GM21528 (cell line): ENCODE measurements at regions not wholly inside any gene's neighbourhood (a gene's known extent, or its start where the extent isn't known, plus 50 kb on each side); places are given as distances from the start of the nearest gene placed in this dataset.
"Not testable (repeated sequence)": the region's sequence is repeated elsewhere in the genome, so short reads cannot be mapped to it uniquely, and the experiment has no call there.

ENCODE experiments used
- ATAC-seq: cut with Tn5 transposase; IDR thresholded peaks from one replicate; pipeline ENCODE4 v1.9.1; 2021; ENCODE audit warnings: mild to moderate bottlenecking, moderate library complexity; ENCODE audit not compliant: unreplicated experiment, low FRiP score

DNA sequence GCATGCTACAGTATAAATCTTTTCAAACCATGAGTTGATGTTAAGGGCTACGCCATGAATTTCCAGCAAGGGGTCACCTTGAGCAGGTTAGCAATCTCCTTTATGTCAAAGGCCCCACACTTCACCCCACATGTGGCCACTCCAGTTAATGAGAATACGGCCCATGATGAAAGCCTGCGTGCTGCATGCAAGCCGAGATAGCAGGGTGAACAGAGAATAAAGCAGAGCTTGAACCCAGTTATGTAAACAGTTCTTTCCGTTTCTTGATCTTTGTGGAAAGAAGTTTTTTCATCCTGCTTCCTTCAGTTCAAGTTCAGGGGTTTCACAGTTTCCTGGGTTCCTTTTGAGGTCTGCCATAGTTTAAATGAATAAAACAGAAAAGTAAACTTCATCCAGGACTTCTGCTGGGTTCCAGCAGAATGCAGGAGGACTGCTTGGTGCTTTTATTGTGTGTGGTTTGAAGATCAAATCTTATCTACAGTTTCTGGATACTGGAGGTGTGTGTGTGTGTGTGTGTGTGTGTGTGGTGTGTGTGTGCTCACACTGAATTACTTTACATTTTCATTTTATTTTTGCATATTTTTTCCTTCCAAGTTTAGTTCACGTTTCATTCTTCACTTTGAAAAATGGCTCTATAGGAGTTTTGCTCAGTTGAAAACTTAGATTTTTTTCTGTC lies 87.1 kb downstream of the HMHB1 start:
- ATAC-seq: no peak

GRCh38 chr5:143908959-143909358 lies 97.0 kb downstream of the HMHB1 start:
- ATAC-seq: no peak

DNA sequence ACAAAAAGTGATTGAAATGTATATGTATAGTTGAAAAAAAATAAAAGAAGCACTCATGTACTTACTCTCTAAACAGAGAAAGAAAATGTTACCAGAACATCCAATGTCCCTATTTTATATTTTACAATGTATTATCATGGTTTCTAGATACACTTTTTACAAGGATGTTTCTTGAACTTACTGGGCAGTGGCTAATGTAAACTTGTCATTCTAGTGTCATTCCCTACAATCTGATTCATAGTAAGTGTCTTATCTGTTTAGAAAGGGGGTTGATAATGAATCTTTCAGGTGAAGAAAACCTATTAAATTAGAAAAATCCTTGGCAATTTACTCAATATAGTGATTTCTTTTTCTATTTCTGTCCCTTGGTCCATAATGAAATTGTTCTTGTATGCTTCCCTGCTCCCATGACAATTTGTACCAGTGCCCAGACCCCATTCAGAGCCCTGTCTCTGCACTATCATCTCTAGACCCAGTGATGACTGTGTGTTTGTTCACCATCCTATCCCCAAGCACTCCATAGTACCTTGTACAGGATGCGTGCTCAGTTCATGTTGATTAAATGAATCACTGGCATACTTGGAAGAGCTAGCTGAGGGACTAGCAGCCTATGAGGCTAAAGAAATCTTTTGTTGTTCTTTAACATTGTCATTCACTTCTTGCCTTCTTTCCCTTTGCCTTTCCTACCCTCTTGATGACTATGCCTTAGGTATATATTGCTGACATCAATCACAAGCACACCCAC lies 101.2 kb downstream of the HMHB1 start:
- no peak for ATAC-seq

- no peak for ATAC-seq
These were observed 102.8 kb downstream of the HMHB1 start for GRCh38 chr5:143914756-143915155.

- ATAC-seq: no peak
These were observed 104.5 kb downstream of the HMHB1 start for GRCh38 chr5:143916451-143916850.

DNA sequence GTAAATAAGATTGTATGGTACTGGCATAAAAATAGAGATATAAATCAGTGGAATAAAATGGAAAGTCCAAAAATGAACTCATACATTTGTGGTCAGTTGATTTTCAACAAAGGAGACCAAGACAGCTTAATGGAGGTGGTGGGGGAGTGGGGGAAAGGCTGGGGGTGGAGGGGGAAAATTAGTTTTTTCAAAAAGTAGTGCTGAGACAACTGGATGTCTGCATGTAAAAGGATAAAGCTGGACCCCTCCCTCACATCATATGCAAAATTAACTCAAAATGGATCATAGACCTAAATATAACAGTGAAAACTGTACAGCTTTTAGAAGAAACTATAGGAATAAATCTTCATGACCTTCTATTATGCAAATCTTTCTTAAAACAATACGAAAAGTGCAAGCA lies 107.0 kb downstream of the HMHB1 start:
- ATAC-seq: no peak

DNA sequence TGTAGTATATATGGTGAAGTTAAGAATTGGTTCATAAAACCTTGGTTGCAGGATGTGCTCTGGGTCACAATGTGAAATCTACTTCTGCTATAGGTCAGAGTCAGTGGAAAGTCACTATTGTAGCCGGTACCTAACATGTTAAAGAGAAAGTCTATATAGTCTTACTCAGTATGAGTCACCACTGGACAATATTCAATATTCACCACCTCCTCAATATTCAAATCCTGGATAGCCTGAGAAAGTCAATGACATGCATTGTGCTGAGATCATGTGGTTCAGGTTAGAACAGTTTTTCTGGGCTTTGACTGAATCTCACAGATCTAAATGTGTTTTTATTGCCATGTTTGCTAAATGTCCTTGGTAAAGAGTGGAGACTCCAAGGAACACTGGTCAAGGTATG lies 108.8 kb downstream of the HMHB1 start:
- ATAC-seq: no peak

DNA sequence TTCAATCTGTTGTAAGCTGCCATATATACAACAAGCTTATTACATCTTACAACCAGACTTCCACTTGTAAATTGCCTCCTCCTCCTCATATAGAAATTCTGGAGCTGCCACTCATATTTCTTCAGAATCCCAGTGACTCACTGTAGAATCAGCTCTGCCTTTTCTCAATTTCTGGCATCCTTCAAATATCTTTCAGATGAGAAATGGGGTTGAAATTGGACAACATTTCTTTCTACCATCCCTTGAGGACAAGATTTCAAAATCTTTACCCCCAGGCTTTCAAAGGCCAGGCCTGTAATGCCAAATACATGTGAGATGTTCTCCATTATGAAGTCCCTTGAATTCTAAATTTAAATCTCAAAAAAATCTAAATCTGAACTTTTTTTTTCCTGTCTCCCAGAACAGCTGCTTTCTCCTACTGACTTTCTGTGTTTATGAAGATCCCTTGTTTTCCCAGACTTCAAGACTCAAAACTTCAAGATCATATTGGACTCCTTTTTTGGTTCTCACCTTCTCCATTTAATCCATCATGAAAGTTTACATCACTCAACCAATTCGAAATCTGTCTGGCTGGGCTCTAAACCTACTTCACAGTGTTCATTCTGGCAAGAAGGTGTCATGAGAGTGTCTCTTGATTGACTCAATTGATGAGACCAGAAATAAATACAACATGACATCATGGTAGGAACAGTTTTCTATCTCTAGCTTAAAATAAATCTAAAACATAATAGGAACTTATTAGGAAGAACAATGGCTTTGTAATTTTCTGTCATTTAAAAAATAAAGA lies 109.8 kb downstream of the HMHB1 start:
- no peak for ATAC-seq

DNA sequence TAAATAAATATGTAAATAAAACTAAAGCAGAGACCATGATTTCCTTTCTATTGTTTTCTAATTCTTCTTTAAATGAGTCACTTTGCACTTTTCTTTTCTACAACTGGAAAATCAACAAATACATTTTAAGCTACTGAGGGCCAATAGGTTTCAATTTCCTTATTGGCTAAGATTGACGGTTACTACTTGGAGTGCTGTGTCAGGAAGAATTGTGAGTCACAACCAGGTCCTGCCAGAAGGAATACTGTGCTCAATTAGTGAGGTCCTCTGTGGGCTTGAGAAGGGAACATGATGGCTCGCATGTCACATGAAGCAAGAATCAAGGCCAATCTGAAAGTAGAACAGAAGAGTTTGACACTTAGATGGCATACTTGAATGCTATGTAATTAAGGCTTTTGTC lies 110.8 kb downstream of the HMHB1 start:
- ATAC-seq: no peak

DNA sequence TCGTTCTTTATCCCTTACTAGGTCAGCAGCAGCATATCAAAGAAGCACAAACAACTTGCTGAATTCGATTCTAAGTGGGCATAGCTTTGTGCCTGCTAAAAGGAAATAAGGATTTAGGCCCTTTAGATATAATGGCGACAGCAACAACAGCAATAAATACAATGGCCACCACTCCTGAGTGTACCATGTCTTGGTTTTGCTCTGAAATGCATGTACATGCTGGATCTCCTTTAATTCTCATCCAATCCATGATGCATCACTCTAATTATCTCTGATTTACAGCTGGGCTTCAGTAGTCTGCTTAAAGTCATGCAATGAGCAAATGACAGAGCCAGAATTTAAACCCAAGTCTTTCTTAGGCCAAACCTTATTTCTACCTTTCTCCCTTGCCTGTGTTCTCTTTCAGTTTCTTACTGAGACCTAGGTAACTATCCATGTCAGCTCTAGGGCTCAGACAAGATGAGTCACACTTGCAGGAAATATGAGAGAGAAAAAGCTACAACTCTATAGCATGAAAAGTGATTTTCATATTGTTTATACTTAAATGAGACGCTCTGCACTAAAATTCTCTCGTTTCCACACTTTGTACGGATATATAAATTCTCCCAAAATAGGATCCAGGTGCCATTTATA lies 111.8 kb downstream of the HMHB1 start:
- no peak for ATAC-seq

DNA sequence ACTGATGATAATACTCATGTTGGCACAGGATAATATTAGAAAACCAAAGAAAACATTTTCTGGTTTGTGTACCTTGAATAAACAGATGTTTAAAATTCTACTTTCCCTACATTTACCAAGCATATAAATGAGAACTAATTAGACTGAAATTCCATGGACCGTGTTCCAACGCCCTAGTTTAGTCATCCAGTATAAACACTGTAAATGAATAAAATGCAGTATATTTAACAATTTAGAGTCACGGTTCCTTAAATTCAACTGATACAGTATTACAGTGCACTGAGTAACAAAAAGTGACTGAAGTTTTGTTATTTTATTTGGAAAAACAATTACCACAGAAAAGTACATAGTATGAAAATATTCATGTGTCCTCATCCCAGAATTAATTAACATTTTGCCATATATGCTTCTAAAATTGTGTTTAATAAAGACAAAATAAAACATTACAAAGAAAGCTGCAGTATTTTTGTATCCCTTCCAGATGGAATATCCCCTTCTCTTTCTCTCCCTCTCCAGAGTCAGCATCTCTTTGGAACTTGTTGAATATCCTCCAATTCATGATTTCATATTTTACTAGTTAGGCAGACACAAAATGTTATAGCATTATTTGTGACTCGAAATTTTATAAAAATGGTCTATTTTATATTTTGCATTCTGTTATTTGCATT lies 112.5 kb downstream of the HMHB1 start:
- no peak for ATAC-seq

GRCh38 chr5:143924979-143925325 lies 113.0 kb downstream of the HMHB1 start:
- ATAC-seq: not testable (repeated sequence)

GRCh38 chr5:143929486-143929885 lies 117.5 kb downstream of the HMHB1 start:
- ATAC-seq: no peak

- no peak for ATAC-seq
These were observed 118.6 kb downstream of the HMHB1 start for GRCh38 chr5:143930561-143930960.

GRCh38 chr5:143931476-143931875 lies 119.5 kb downstream of the HMHB1 start:
- no peak for ATAC-seq

DNA sequence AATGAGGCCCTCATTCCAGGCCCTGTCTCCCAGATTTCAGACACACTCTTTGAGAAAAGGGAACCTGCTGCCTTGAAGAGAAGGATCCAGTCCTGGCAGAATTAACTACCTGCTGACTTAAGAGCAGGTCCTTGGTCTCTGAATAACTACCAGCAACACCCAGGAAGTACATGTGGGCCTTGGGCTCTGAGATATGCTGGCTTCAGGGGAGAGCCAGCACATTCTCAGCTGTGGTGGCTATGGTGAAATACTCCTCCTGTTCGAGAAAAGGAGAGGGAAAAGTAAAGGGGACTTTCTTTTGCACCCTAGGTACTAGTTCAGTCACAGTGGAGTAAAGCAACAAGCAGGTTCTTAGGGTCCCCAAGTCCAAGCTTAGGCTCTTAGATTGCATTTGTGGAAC lies 120.0 kb downstream of the HMHB1 start:
- ATAC-seq: no peak

DNA sequence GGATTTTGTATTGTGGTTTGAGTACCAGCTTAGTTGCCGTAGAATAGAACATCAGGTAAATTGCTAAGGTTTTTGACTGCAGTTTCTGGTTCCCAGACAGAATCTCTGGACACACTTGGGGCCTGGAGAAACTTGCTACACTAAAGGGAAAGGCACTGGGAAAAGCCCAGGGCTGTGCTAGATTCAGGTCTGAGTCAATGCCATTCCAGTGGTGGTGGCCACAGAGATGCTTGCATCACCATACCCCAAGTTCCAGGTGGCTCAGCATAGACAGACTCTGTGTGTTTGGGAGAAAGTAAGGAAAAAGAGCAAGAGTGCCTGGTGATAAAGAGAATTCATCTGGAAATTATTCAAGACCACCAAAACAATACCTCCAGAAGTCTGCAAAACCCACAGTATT lies 120.6 kb downstream of the HMHB1 start:
- no peak for ATAC-seq

DNA sequence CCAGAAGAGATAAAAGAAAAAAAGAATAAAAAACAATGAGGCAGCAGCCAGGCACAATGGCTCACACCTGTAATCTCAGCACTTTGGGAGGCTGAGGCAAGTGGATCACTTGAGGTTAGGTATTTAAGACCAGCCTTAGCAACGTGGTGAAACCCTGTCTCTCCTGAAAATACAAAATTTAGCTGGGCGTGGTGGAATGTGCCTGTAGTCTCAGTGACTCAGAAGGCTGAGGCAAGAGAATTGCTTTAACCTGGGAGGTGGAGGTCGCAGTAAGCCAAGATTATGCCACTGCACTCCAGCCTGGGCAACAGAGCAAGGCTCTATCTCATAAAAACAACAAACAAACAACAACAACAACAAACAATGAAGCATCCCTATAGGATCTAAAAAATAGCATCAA lies 121.5 kb downstream of the HMHB1 start:
- ATAC-seq: no peak

DNA sequence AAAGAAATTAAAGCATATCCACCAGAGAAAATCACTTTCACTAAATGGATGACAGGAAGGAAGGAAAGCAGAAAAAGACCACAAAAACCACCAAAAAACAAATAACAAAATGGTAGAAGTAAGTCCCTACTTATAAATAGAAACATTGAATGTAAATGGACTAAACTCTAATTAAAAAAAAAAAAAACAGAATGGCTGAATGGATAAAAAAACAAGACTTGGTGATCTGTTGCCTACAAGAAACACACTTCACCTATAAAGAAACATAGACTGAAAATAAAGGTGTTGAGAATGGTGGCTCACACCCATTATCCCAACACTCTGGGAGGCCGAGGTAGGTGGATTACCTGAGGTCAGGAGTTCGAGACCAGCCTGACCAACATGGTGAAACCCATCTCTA lies 122.9 kb downstream of the HMHB1 start:
- no peak for ATAC-seq

- ATAC-seq: no peak
These were observed 126.3 kb downstream of the HMHB1 start for GRCh38 chr5:143938230-143938629.

DNA sequence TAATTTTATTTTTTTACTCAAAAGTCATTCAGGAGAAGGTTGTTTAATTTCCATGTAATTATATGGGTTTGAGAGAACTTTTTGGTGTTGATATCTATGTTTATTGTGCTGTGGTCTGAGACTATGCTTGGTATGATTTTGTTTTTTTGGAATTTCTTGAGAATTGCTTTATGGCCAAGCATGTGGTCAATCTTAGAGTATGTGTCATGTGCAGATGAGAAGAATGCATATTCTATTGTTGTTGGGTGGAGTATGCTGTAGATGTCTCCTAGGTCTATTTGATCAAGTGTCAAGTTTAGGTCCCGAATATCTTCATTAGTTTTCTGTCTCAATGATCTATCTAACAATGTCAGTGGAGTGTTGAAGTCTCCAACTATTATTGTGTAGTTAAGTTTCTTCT lies 134.9 kb downstream of the HMHB1 start:
- ATAC-seq: no peak
